Endodermal cell (in vitro differentiated cells): ENCODE measurements at regions not wholly inside any gene's neighbourhood (a gene's known extent, or its start where the extent isn't known, plus 50 kb on each side); places are given as distances from the start of the nearest gene placed in this dataset.

Experiments
- DNase-seq: peaks from one replicate; pipeline ENCODE4 v3.0.0-alpha.2; 2017
- H3K27ac ChIP-seq: 2 replicates; pipeline ENCODE4 v1.5.1; 2013; ENCODE audit warnings: mild to moderate bottlenecking, low read depth, low read length, moderate library complexity
- H3K27me3 ChIP-seq: 2 replicates; pipeline ENCODE4 v1.6.1; 2013; ENCODE audit warnings: mild to moderate bottlenecking, low read length, moderate library complexity; ENCODE audit not compliant: insufficient read depth, control insufficient read depth, poor library complexity, severe bottlenecking
- H3K36me3 ChIP-seq: 2 replicates; pipeline ENCODE4 v1.7.0; 2013; ENCODE audit warnings: mild to moderate bottlenecking, low read length, moderate library complexity; ENCODE audit not compliant: control insufficient read depth, insufficient read depth
- H3K4me1 ChIP-seq: one replicate; pipeline ENCODE4 v1.7.0; 2013; ENCODE audit warnings: low read length; ENCODE audit not compliant: control insufficient read depth, insufficient read depth
- H3K4me3 ChIP-seq: 2 replicates; pipeline ENCODE4 v1.5.1; 2013; ENCODE audit warnings: mild to moderate bottlenecking, low read length, moderate library complexity
- H3K9ac ChIP-seq: 2 replicates; pipeline ENCODE4 v1.6.1; 2013; ENCODE audit warnings: mild to moderate bottlenecking, low read length, moderate library complexity; ENCODE audit not compliant: poor library complexity, severe bottlenecking; ENCODE audit errors: extremely low read depth
- H3K9me3 ChIP-seq: 2 replicates; pipeline ENCODE4 v1.6.1; 2013; ENCODE audit warnings: mild to moderate bottlenecking, low read length, moderate library complexity; ENCODE audit not compliant: control insufficient read depth
- H3K27ac Mint-ChIP-seq: 2 replicates; pipeline ENCODE4 v1.8.0; 2020; ENCODE audit warnings: mixed read lengths
- H3K27me3 Mint-ChIP-seq: 2 replicates; pipeline ENCODE4 v1.8.0; 2021; ENCODE audit warnings: mild to moderate bottlenecking, mixed read lengths; ENCODE audit not compliant: insufficient read depth
- H3K36me3 Mint-ChIP-seq: 2 replicates; pipeline ENCODE4 v1.8.0; 2020; ENCODE audit warnings: low read depth, mixed read lengths
- H3K4me1 Mint-ChIP-seq: 2 replicates; pipeline ENCODE4 v1.8.0; 2020; ENCODE audit warnings: mixed read lengths
- H3K4me3 Mint-ChIP-seq: 2 replicates; pipeline ENCODE4 v1.8.0; 2020; ENCODE audit warnings: mild to moderate bottlenecking, moderate library complexity, mixed read lengths
- H3K9me3 Mint-ChIP-seq: 2 replicates; pipeline ENCODE4 v1.8.0; 2020; ENCODE audit warnings: mild to moderate bottlenecking, mixed read lengths
- WGBS, 2 experiments: methylation state at CpG; one replicate each; pipeline versions ENCODE4 v1.1.5 to v1.1.7; 2013; ENCODE audit warnings: missing lambda C conversion rate in 2 of 2, mixed read lengths in 1 of 2; ENCODE audit not compliant: insufficient coverage in 1 of 2, insufficient read length in 1 of 2; 5-methylcytosine and 5-hydroxymethylcytosine counted together
- TF ChIP-seq, protein P1 (sequence below): fragments of 200-600 bp; sonication (generic); conservative IDR thresholded peaks from 2 replicates; pipeline ENCODE4 v1.5.0; 2021; ENCODE audit warnings: antibody characterized with exemption, mild to moderate bottlenecking

- Mint-ChIP-seq H3K4me3 (no peak overlapping the region), H3K36me3 (peaks cover 10% of the 10 kb centered on the region), H3K4me1 (peaks cover 34% of the 10 kb centered on the region), H3K27me3 (peaks cover 2% of the 10 kb centered on the region), H3K9me3 (peaks cover 26% of the 10 kb centered on the region), H3K27ac (no peak overlapping the region)
- no peaks in the 10 kb centered on the region for H3K27me3 ChIP-seq
- no peak overlapping the region for H3K9ac ChIP-seq
- peaks cover 26% of the 10 kb centered on the region for H3K9me3 ChIP-seq
- H3K36me3 ChIP-seq: no peaks in the 10 kb centered on the region
- peak overlapping the region; percentile 14 for H3K27ac ChIP-seq
- peaks cover 25% of the 10 kb centered on the region for H3K4me1 ChIP-seq
- 84 to 89% methylated on average over 6 to 7 of the region's 7 CpGs for WGBS, 2 experiments
- TF ChIP-seq, protein P1, sequence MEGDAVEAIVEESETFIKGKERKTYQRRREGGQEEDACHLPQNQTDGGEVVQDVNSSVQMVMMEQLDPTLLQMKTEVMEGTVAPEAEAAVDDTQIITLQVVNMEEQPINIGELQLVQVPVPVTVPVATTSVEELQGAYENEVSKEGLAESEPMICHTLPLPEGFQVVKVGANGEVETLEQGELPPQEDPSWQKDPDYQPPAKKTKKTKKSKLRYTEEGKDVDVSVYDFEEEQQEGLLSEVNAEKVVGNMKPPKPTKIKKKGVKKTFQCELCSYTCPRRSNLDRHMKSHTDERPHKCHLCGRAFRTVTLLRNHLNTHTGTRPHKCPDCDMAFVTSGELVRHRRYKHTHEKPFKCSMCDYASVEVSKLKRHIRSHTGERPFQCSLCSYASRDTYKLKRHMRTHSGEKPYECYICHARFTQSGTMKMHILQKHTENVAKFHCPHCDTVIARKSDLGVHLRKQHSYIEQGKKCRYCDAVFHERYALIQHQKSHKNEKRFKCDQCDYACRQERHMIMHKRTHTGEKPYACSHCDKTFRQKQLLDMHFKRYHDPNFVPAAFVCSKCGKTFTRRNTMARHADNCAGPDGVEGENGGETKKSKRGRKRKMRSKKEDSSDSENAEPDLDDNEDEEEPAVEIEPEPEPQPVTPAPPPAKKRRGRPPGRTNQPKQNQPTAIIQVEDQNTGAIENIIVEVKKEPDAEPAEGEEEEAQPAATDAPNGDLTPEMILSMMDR: no peak
- no peak overlapping the region for H3K4me3 ChIP-seq
- no peak for DNase-seq
Measured at GRCh38 chr5:124583469-124584350, 162.7 kb downstream of the ZNF608 start.

DNA sequence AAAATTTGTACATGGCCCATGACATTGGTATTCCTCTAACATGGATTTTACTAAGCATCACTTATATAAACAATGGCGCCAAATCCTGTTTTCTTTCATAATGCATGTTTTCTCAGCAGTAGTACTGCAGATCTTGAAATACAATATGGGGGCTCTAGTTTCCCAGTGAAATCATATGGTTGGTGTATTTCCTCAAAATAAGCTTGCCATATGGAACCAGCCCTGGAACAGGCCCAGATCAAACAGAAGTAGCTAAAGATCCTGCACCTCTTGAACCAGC is 163.9 kb downstream of the ZNF608 start:
- no peak overlapping the region for H3K9ac ChIP-seq
- peaks cover 2% of the 10 kb centered on the region for H3K27me3 Mint-ChIP-seq

DNA sequence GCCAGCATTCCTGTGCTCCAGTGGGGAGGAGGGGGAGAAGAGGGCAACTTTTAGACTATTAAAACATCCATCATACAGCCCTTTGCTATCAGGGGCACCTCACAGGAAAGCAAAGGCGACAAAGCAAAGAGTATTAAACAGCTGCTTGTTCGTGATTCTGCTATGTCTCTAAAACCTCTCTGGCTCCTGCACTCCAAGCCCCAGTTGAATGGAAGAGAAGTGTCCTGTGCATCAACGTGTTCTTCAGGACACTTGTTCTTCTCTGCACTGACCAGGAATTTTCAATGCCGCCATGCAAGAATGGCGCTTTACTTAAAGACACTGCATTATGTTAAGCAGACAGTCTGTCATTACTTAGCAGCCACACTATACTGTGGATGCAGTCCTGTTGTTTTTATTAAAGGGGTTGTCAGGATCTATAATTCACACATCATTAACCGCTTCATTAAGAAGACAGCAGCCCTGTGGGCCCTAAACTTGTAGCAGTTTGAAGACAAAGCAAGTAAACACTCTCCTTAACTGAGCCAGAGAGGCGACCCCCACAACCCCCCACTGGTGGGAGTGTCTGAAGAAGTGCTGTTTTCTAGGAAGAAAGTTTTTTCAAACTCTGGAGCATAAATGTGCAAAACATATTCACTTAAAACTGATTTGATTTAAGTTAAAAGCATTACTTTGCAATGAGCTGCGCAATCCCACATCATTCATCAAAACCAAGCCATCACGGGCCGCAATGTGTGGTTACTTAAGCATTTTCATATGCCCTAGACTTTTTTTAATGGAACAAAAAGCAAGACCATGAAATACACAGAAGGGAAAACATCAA is 164.5 kb downstream of the ZNF608 start:
- Histone ChIP-seq H3K9me3 (peaks cover 26% of the 10 kb centered on the region), H3K4me3 (peak overlapping the region; percentile 51), H3K4me1 (peaks cover 25% of the 10 kb centered on the region), H3K9ac (peak overlapping the region; percentile 4), H3K27me3 (no peaks in the 10 kb centered on the region), H3K36me3 (no peaks in the 10 kb centered on the region), H3K27ac (peak overlapping the region; percentile 94)
- Mint-ChIP-seq H3K27ac (peak overlapping the region; percentile 96), H3K4me3 (peak overlapping the region; percentile 16), H3K9me3 (peaks cover 26% of the 10 kb centered on the region), H3K27me3 (peaks cover 2% of the 10 kb centered on the region), H3K36me3 (peaks cover 13% of the 10 kb centered on the region), H3K4me1 (peaks cover 42% of the 10 kb centered on the region)
- peak; percentile 80 for DNase-seq
- WGBS, 2 experiments: 58 to 59% methylated on average over 7 to 10 of the region's 10 CpGs
- TF ChIP-seq, protein P1: no peak

More for the DNA sequence above, 163.9 kb downstream of the ZNF608 start:
- Mint-ChIP-seq H3K27ac (no peak overlapping the region), H3K36me3 (peaks cover 13% of the 10 kb centered on the region), H3K4me1 (peaks cover 39% of the 10 kb centered on the region), H3K4me3 (no peak overlapping the region), H3K9me3 (peaks cover 26% of the 10 kb centered on the region)
- TF ChIP-seq, protein P1: no peak
- no peaks in the 10 kb centered on the region for H3K36me3 ChIP-seq
- no peak for DNase-seq
- H3K27me3 ChIP-seq: no peaks in the 10 kb centered on the region
- no peak overlapping the region for H3K4me3 ChIP-seq
- peaks cover 26% of the 10 kb centered on the region for H3K9me3 ChIP-seq
- peaks cover 25% of the 10 kb centered on the region for H3K4me1 ChIP-seq
- peak overlapping the region; percentile 94 for H3K27ac ChIP-seq
- 100% methylated on average over 1 of the region's 1 CpG; no CpG with 5 or more reads in 1 of the 2 experiments for WGBS, 2 experiments
